ENCODE measurements at regions not wholly inside any gene's neighbourhood (a gene's known extent, or its start where the extent isn't known, plus 50 kb on each side); places are given as distances from the start of the nearest gene placed in this dataset.

DNA sequence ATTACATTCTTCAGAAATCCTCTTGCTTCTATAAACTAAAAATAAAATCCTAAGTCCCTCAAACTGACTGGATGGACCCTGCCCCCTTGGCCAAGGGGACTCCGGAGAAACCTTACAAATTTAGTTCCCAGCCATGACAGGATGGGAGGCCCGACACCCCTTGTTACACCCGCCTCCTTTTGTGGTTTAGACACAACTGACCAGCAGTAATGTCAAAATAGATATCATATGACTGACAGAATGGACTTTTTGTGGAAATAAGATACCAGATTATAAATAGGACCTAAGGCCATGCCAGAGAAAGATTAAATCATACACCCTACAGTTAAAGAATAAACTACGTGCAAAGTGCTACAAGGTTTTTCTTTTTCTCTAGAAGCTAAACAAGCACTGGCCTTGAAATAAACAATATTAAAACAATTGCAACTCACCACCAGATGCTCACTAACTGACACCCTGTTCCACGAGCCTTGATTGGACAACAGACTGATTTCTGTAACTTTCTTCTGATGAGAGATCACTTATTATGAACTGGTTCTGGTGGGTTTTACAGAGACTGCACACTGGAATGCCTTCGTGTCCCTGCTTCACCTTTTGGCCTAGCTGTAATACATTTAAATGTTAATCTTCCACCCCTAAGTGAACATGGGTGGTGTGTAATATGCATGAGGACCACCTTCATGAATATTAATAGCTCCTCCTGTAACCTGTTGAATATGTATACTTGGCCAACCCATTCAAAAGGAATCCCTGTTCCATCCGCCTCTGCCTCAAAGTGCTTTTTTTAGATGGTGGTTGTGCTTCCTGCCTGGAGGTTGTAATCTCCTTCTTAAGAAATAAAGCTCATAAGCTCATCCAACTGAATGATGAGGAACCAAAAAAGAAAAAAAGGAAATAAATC is 99.6 kb downstream of the ODF2L start:
- no peak for DNase-seq

DNA sequence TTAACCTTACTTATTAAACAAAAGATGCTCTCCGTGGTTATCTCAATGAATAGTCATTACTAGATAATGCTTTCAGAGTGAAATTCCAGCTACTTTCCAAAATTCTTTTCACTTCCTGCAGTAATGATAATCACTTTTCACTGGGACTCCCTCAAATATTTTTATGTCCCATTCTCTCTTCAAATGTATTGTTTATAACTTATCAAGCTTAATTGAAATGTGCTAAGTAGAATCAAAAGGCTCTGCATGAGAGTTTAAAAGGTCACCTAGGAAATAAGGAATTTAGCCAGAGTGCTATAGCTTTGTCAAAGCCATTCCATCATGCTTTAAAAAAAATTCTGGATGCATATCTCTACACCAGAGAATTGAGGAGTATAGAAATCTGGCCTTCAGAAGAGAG is 106.4 kb downstream of the ODF2L start:
- DNase-seq = no peak

- DNase-seq = no peak
These were observed 107.0 kb downstream of the ODF2L start for GRCh38 chr1:86289161-86289560.

- no peak for DNase-seq
These were observed 107.5 kb downstream of the ODF2L start for GRCh38 chr1:86288586-86289147.

DNA sequence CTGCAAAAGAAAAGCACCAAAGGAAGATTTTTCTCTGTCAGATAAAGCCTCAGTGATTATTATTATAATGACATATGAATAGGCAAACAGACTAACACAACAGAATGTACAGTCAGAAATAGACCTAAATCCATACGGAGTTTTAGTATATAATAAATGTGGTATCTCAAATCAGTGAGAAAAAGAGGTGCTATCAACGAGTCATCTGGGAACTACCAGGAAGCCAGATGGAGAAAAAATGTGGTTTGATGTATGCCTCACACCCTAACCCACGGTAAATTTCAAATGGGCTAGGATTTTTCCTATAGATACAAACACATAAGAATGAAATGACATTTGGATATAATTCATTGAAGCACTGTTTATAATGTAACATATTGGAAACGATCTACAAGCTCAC is 110.3 kb downstream of the ODF2L start:
- DNase-seq = no peak

- no peak for DNase-seq
These were observed 113.5 kb downstream of the ODF2L start for GRCh38 chr1:86282611-86283010.

- DNase-seq = no peak
These were observed 118.2 kb downstream of the ODF2L start for GRCh38 chr1:86277936-86278335.

GRCh38 chr1:86273066-86273465 is 116.5 kb upstream of the COL24A1 start:
- DNase-seq = no peak

- DNase-seq = no peak
These were observed 115.5 kb upstream of the COL24A1 start for GRCh38 chr1:86272083-86272482.

GRCh38 chr1:86271046-86271445 is 114.5 kb upstream of the COL24A1 start:
- no peak for DNase-seq

DNA sequence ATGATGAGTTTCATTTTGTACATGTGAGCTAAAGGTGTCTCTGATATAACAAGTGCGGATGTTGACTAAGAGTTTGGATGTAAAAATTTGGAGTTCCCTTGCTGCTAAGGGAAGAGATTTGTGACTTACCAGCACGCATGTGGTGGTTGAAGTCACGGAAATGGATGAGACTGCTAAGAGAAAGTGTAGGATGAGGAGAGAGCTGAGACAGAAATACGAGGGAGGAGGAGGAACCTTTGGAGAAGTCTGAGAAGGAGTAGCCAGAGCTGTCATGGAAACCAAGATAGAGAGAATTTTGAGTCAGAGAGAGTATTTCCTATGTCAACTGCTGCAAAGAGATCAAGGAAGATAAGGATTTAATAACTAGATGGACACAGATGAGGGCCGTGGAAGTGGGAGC is 106.5 kb upstream of the COL24A1 start:
- no peak for DNase-seq

DNA sequence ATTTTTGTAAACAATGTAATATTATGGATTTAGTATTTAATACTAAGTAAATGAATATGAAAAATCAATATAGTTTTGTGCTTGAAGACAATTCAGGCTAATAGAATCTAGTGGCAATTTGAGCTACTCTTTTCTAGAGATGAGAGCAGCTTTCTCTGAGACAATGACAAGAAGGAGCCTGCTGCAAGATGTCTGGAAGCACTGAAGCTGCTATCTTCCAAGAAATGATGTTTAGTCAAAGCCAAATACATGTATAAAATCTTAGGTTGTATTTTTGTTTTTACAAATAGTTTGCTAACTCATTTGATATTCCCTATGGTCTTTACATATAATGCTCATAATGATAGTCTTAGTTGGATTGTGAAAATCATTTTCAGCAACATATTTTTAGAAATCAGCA is 103.9 kb upstream of the COL24A1 start:
- no peak for DNase-seq

DNA sequence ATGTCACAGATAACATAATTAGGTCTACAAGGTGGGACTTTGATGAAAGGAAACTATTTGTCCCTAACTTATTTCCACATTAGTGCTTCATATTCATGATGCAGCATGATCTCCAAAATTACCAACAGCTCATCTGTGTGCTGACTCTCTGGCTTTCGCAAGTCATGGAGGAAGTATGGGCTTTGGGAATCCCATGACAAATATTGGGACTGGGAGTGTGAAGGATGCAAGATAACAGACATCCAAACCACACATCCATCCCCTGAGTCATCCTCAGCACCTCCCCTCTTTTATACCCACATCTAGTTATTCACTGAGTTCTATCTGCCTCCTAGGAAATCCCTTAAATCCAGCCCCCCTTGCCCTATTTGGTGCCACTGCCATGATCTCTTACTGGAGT is 102.8 kb upstream of the COL24A1 start:
- DNase-seq = no peak

DNA sequence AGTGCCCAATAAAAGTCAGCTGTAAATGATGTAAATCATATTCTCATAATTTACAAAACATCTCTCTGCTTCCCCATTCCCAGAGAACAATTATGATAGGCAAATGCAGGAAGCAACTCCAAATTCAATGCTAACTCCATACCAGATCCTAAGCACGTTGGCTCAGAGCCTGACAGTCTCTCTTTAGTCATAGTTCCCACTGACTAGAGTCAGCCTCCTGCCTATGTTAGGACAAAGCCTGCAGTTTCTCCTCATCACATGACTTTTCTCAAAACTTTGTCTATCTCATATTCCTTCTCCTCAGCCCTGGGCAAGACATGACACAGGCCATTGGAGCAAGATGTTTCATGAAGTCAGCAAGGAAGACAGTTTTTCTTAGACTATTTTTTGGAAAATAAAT is 101.5 kb upstream of the COL24A1 start:
- DNase-seq = no peak

- DNase-seq = peak; percentile 45
These were observed 91.2 kb upstream of the COL24A1 start for GRCh38 chr1:86247597-86248279.

DNA sequence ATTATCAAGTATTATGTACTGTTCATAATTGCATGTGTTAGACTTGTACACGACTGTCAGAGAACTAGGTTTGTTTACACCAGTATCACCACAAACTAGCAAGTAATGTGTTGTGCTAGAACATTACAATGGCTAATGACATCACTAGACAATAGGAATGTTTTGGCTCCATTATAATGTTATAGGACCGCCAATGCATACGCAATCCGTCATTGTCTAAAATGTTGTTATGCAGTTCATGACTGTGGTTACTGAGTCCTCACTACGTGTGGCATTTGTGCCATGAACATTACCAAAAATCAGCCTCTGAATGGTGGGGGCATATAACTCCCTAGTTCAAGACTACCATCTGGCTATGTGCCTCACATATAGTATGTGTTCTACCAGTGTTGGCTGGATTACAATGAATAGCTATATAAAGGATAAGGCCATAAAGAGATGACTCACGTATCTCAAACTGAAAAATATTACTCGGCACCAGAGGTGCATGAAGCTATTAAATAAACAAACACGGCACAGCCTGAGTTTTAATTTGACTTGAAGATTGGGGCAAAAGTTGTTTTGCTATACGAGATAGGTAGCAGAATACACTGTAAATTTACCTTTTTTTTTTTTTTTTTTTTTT is 89.1 kb upstream of the COL24A1 start:
- no peak for DNase-seq

DNA sequence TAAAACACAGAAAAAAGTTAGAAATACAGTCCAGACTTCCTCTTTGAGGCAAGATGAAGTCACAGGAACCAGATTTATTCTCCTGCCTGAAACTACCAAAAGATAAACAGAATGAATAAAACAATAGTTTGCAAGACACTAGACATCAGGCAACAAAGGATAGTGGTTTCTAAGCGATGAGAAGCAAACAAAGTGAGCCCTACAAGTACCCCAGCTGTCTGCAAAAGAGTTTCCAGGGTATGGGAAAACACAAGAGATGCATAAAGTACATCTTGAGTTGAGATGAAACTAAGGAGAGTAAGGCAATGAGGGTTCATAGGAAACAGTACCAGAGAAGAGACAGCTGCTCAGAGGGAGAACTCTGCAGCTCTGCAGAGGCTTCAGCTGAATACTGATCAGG is 83.3 kb upstream of the COL24A1 start:
- no peak for DNase-seq

GRCh38 chr1:86239490-86239889 is 82.9 kb upstream of the COL24A1 start:
- DNase-seq = no peak

GRCh38 chr1:86238226-86238625 is 81.7 kb upstream of the COL24A1 start:
- no peak for DNase-seq

GRCh38 chr1:86235852-86236251 is 79.3 kb upstream of the COL24A1 start:
- DNase-seq = no peak

- DNase-seq = no peak
These were observed 76.8 kb upstream of the COL24A1 start for GRCh38 chr1:86233403-86233802.

DNA sequence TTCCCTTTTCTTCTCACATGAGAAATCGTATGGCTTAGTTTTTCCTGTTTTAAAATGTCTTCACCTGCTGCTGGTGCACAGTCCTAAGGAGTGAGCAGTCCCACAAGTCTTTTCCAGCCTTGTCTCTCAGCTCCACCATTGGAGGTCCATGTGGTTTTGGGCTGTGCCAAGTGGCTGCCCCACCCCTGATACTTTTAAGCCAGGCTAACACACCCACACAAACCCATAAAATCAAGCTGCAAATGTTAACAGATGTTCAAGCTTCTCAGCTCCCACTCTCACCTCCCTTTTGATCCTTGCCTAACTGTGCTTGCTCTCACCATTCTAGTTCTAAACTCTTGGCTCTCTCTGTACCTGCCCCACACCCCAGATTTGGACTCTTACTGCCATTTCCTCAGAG is 74.5 kb upstream of the COL24A1 start:
- DNase-seq = no peak

- DNase-seq = no peak
These were observed 72.9 kb upstream of the COL24A1 start for GRCh38 chr1:86229405-86229975.
